HG03139 (cell line): ENCODE measurements at regions not wholly inside any gene's neighbourhood (a gene's known extent, or its start where the extent isn't known, plus 50 kb on each side); places are given as distances from the start of the nearest gene placed in this dataset.

Source experiments
- ATAC-seq: cut with Tn5 transposase; IDR thresholded peaks from one replicate; pipeline ENCODE4 v1.9.1; 2021; ENCODE audit not compliant: unreplicated experiment

- no peak for ATAC-seq
These were observed 97.7 kb upstream of the CCDC196 start for GRCh38 chr14:66388516-66388915.

- no peak for ATAC-seq
These were observed 96.7 kb upstream of the CCDC196 start for GRCh38 chr14:66389481-66389880.

GRCh38 chr14:66395300-66395699, 90.9 kb upstream of the CCDC196 start:
- no peak for ATAC-seq

- ATAC-seq, result no peak
These were observed 90.0 kb upstream of the CCDC196 start for GRCh38 chr14:66396164-66396563.

GRCh38 chr14:66398437-66398836, 87.7 kb upstream of the CCDC196 start:
- ATAC-seq, result no peak

- ATAC-seq, result no peak
These were observed 84.6 kb upstream of the CCDC196 start for GRCh38 chr14:66401449-66402095.

GRCh38 chr14:66403183-66403582, 83.0 kb upstream of the CCDC196 start:
- peak; percentile 67 for ATAC-seq

- ATAC-seq, result no peak
These were observed 82.1 kb upstream of the CCDC196 start for GRCh38 chr14:66404051-66404545.

- no peak for ATAC-seq
These were observed 81.0 kb upstream of the CCDC196 start for GRCh38 chr14:66405158-66405557.

- no peak for ATAC-seq
These were observed 72.3 kb upstream of the CCDC196 start for GRCh38 chr14:66413901-66414300.

- no peak for ATAC-seq
These were observed 71.7 kb upstream of the CCDC196 start for GRCh38 chr14:66414511-66414910.

- no peak for ATAC-seq
These were observed 65.7 kb upstream of the CCDC196 start for GRCh38 chr14:66420251-66421006.

- ATAC-seq, result no peak
These were observed 63.9 kb upstream of the CCDC196 start for GRCh38 chr14:66421990-66422946.

GRCh38 chr14:66425402-66425801, 60.8 kb upstream of the CCDC196 start:
- ATAC-seq, result no peak

- no peak for ATAC-seq
These were observed 59.7 kb upstream of the CCDC196 start for GRCh38 chr14:66426451-66426850.

- ATAC-seq, result no peak
These were observed 53.8 kb upstream of the CCDC196 start for GRCh38 chr14:66432334-66432733.

- no peak for ATAC-seq
These were observed 51.7 kb upstream of the CCDC196 start for GRCh38 chr14:66434464-66434863.

- ATAC-seq, result no peak
These were observed 50.5 kb upstream of the CCDC196 start for GRCh38 chr14:66435683-66436082.
